HG02938 (cell line): ENCODE measurements at regions not wholly inside any gene's neighbourhood (a gene's known extent, or its start where the extent isn't known, plus 50 kb on each side); places are given as distances from the start of the nearest gene placed in this dataset.

ENCODE experiments used
- ATAC-seq: cut with Tn5 transposase; IDR thresholded peaks from one replicate; pipeline ENCODE4 v1.9.1; 2021; ENCODE audit warnings: mild to moderate bottlenecking, moderate library complexity; ENCODE audit not compliant: unreplicated experiment

DNA sequence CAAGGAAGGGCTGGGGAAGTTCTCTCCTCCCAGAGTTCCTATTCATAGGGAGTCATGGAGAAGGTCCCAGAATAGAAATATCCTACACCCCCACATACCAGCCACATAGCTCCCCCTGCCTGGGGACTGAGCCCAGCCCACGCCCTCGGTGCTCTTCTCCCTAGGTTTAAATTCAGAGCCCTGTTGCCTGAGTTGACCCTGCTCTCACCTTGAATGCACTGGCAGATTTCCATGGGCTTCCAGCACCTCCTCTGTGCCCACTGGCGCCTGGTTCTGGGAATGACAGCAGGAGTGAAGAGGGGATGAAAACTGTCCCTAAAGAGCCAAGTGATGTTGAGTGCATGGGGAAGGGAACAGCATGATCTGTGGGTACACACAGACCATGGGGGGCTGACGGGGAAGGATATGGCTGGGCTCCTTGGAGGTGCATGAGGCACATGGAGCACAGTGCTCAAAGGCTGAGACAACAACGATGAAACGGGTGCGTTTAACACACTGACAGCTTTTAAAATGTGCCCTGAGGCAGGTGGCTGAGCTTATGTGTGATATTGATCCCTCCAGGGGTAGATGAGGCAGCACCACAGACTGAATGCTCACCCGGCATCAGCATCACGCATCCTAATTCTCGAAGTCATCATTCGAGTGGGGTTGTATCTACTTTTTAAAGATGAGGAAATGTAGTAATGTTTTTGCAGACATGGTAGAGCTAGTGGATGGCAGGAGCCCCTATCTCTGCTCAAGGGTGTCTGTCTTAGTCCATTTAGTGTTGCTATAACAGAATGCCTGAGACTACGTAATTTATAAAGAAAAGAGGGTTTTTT, 53.7 kb upstream of the IGFBP3 start:
- ATAC-seq, result no peak

DNA sequence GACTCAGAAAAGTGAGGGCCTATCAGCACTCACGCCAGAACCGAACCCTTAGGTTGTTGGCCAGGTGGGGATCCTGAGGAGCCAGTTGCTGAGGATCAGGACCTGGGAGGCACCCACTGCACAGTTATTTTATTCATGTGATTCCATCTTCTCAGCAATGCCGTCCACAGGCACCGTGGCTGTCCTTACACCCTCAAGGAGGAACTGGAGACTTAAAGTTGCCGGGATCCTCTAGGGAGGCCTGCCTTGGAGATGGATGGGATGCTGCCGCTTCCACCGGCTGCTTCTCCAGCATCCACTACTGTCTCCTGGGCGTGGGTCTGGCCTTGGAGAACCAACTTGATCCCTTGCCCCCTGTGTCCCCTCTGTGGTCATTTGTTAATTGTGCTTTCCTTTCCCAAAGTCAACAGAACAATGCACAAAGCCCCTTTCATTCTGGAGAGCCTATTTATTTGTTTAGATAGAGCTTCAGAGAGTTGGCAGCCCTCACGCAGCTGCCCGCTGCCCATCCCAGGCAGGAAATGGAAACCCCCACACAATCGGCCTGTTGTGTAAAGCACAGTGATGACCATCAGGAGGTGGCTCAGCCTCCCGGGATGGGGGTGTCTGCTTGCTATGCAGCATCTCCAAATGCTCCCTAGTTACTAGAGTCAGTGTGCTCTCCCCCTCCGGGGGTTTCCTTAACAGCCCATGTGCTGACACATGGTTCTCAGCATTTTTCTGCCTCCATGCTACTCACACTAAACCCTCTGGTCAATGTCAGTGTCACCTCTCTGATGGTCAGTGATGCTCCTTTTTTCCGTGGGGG, 52.9 kb upstream of the IGFBP3 start:
- no peak for ATAC-seq

DNA sequence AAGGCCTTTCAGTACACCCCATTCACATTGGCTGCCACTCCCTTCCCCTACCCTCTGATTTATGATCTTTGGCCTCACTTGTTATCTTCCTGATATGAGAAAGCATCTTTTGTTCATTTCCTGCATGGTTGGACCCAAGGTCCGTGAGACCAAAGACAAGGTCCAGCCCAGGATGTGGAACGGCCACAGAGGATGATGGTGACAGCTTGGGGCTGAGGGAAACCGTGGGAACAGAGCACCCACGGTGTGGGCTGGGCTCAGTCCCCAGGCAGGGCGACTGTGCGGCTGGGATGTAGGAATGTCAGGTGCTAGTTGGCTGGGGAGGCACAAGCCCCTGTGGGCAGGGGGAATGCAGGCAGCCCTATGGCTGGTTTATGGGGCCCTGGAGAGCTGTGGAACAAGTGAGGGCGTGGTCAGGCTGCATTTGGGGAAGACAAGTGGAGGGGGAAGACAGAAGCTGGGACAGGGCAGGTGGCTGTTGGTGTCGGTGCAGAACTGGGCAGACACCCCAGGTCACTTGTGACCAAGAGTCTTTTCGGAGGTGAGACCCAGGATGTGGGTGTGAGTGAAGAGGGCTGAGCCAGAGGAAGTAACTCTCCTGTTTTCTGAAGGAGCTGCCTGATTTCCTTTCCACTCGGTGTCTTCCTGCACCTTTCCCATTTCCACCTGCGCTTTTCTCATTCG, 51.7 kb upstream of the IGFBP3 start:
- no peak for ATAC-seq

DNA sequence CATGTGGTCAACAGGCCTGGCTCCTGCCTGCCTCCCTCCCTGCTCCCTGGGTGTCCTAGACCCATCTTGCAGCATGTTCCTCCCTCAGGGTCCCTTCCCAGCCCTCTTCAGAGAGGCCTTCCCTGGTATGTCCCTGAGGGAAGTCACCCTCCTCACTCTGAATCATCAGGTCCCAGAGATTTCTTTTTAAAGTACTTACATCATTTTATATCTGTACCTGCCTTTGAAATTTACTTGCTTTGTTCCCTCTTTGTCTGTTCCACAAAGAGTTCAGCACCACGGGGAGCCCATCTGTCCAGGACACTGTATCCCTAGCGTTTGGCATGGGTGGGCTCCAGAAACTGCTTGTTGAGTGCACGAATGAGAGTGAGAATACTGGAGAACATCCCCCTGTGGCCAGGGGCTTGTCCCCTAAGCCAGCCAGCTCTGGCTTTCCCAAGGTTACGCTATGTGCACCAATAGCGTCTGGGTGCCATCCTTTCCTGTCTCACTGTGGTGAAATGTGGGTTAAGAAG, 50.6 kb upstream of the IGFBP3 start:
- no peak for ATAC-seq

DNA sequence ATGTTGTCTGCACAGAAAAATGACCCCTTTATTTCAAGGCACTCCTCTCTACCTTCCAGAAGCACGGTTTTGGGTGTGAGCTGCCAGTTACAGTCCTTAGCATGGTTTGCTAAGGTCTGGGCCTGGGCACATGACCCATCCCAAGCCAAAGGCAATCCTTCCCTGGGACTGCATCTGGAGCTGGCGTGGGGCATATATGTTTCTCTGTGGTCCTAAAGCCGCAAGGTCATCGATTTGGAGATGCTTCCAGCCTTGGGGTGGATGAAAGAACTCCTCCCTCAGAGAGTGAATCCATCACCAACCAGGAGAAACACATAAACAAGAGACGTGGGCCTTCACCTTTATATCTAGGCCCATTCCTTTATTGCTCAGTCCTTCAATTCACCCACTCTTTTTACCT, 50.1 kb upstream of the IGFBP3 start:
- ATAC-seq, result no peak
